ENCODE measurements at regions not wholly inside any gene's neighbourhood (a gene's known extent, or its start where the extent isn't known, plus 50 kb on each side); places are given as distances from the start of the nearest gene placed in this dataset.

GRCh38 chr20:19928328-19929011 lies 88.7 kb upstream of the NAA20 start:
- TF ChIP-seq CTCF (IDR thresholded peaks at IDR 0.05), result no peak
- no peak for TF ChIP-seq EZH2 (IDR thresholded peaks at IDR 0.05; ENCODE audit: borderline replicate concordance, insufficient read depth, low read depth, low read length, poor library complexity, severe bottlenecking)
